ENCODE measurements at regions not wholly inside any gene's neighbourhood (a gene's known extent, or its start where the extent isn't known, plus 50 kb on each side); places are given as distances from the start of the nearest gene placed in this dataset.
"Not testable (repeated sequence)": the region's sequence is repeated elsewhere in the genome, so short reads cannot be mapped to it uniquely, and the experiment has no call there.

- Histone ChIP-seq H3K36me3 (no peaks in the 10 kb centered on the region), H3K27ac (no peak overlapping the region), H3K27me3 (no peaks in the 10 kb centered on the region), H3K9me3 (peaks cover 0 to 10% (median 0%) of the 10 kb centered on the region in 3 donors), H3K4me3 (no peak overlapping the region), H3K4me1 (no peaks in the 10 kb centered on the region)
- ATAC-seq, result no peak
- 67 to 74% methylated on average over 4 of the region's 4 CpGs for WGBS, 2 donors (ENCODE audit: low coverage in 1 of 2)
- TF ChIP-seq EP300 (IDR thresholded peaks at IDR 0.05) (no peak), POLR2AphosphoS5 (IDR thresholded peaks at IDR 0.05) (no peak), POLR2A (IDR thresholded peaks at IDR 0.05) (no peak), CTCF (IDR thresholded peaks at IDR 0.05) (no peak)
Measured at GRCh38 chr3:164791263-164791662, 287.0 kb downstream of the SI start.

GRCh38 chr3:164784407-164784806 is 293.9 kb downstream of the SI start:
- peaks cover 0 to 10% (median 0%) of the 10 kb centered on the region in 3 donors for H3K9me3 ChIP-seq
- not testable (repeated sequence) for ATAC-seq, H3K36me3 ChIP-seq, H3K4me1 ChIP-seq, H3K27me3 ChIP-seq, H3K27ac ChIP-seq, H3K4me3 ChIP-seq
- WGBS, 2 donors (ENCODE audit: low coverage in 1 of 2), result no CpG with 5 or more reads among the region's 21 CpGs

- Histone ChIP-seq H3K4me1 (no peaks in the 10 kb centered on the region), H3K9me3 (peaks cover 0 to 3% (median 0%) of the 10 kb centered on the region in 3 donors), H3K27ac (no peak overlapping the region), H3K36me3 (no peaks in the 10 kb centered on the region), H3K27me3 (no peaks in the 10 kb centered on the region), H3K4me3 (no peak overlapping the region)
- TF ChIP-seq EP300 (IDR thresholded peaks at IDR 0.05) (no peak), POLR2AphosphoS5 (IDR thresholded peaks at IDR 0.05) (no peak), CTCF (IDR thresholded peaks at IDR 0.05) (no peak), POLR2A (IDR thresholded peaks at IDR 0.05) (no peak)
- no peak for ATAC-seq
Measured at GRCh38 chr3:164781755-164782154, 296.5 kb downstream of the SI start.

GRCh38 chr3:164779816-164780215 is 298.5 kb downstream of the SI start:
- no peak for ATAC-seq
- no peak for TF ChIP-seq EP300 (IDR thresholded peaks at IDR 0.05)
- TF ChIP-seq POLR2AphosphoS5 (IDR thresholded peaks at IDR 0.05), result no peak
- TF ChIP-seq CTCF (IDR thresholded peaks at IDR 0.05), result no peak
- no peak for TF ChIP-seq POLR2A (IDR thresholded peaks at IDR 0.05)
- no peaks in the 10 kb centered on the region for H3K9me3 ChIP-seq

GRCh38 chr3:164752812-164753211 is 325.5 kb downstream of the SI start:
- ATAC-seq, result no peak
- Histone ChIP-seq H3K27ac (no peak overlapping the region), H3K4me1 (peaks cover 0 to 12% (median 0%) of the 10 kb centered on the region in 3 donors), H3K4me3 (no peak overlapping the region), H3K36me3 (no peaks in the 10 kb centered on the region), H3K27me3 (no peaks in the 10 kb centered on the region), H3K9me3 (no peaks in the 10 kb centered on the region)
- WGBS, 2 donors (ENCODE audit: low coverage in 1 of 2), result 8 to 14% methylated on average over 3 of the region's 3 CpGs
- TF ChIP-seq EP300 (IDR thresholded peaks at IDR 0.05), result no peak
- no peak for TF ChIP-seq CTCF (IDR thresholded peaks at IDR 0.05)
- TF ChIP-seq POLR2AphosphoS5 (IDR thresholded peaks at IDR 0.05), result no peak
- TF ChIP-seq POLR2A (IDR thresholded peaks at IDR 0.05), result no peak

More at GRCh38 chr3:164779816-164780215, 298.5 kb downstream of the SI start:
- Histone ChIP-seq H3K4me3 (no peak overlapping the region), H3K4me1 (no peaks in the 10 kb centered on the region), H3K27ac (no peak overlapping the region), H3K36me3 (no peaks in the 10 kb centered on the region), H3K27me3 (no peaks in the 10 kb centered on the region)
- WGBS, 2 donors (ENCODE audit: low coverage in 1 of 2), result 61 to 65% methylated on average over 4 of the region's 4 CpGs

- no peak overlapping the region for H3K27ac ChIP-seq
- H3K9me3 ChIP-seq, result no peaks in the 10 kb centered on the region
- H3K4me1 ChIP-seq, result peaks cover 0 to 12% (median 0%) of the 10 kb centered on the region in 3 donors
- ATAC-seq, result no peak
- H3K4me3 ChIP-seq, result no peak overlapping the region
- TF ChIP-seq POLR2A (IDR thresholded peaks at IDR 0.05) (no peak), CTCF (IDR thresholded peaks at IDR 0.05) (no peak), EP300 (IDR thresholded peaks at IDR 0.05) (no peak), POLR2AphosphoS5 (IDR thresholded peaks at IDR 0.05) (no peak)
- H3K36me3 ChIP-seq, result no peaks in the 10 kb centered on the region
- no peaks in the 10 kb centered on the region for H3K27me3 ChIP-seq
Measured at GRCh38 chr3:164748626-164749025, 329.7 kb downstream of the SI start.

All from gastroesophageal sphincter (tissue), 4 donors.